Right lobe of liver (tissue), 6 donors: ENCODE measurements at regions not wholly inside any gene's neighbourhood (a gene's known extent, or its start where the extent isn't known, plus 50 kb on each side); places are given as distances from the start of the nearest gene placed in this dataset.

Experiments
- ATAC-seq, 4 donors: fragments of 200-7000 bp; cut with Tn5 transposase; one replicate each; pipeline ENCODE4 v1.9.1; 2020; ENCODE audit warnings: mild to moderate bottlenecking in 4 of 4, moderate library complexity in 4 of 4
- DNase-seq, 3 donors: peaks; one replicate each; pipeline ENCODE4 v3.0.0-alpha.2; 2020
- H3K27ac ChIP-seq, 3 donors: fragments of 200-600 bp; one replicate each; pipeline ENCODE4 v1.8.0; 2022
- H3K27me3 ChIP-seq, 2 donors: fragments of 200-600 bp; one replicate each; pipeline ENCODE4 v1.8.0; 2022
- H3K36me3 ChIP-seq, 4 donors: fragments of 200-600 bp; sonication (generic) in 1 of 4; one replicate each; pipeline versions ENCODE4 v1.5.1 to v1.8.0; 2017 to 2022; ENCODE audit warnings: control low read depth in 1 of 4
- H3K4me1 ChIP-seq, 4 donors: fragments of 200-600 bp; sonication (generic) in 1 of 4; one replicate each; pipeline versions ENCODE4 v1.5.1 to v1.8.0; 2017 to 2022; ENCODE audit warnings: control low read depth in 1 of 4
- H3K4me3 ChIP-seq, 3 donors: fragments of 200-600 bp; one replicate each; pipeline ENCODE4 v1.8.0; 2022
- H3K9me3 ChIP-seq, 4 donors: fragments of 200-600 bp; sonication (generic) in 1 of 4; one replicate each; pipeline versions ENCODE4 v1.5.1 to v1.8.0; 2017 to 2022; ENCODE audit warnings: control low read depth in 1 of 4
- POLR2A ChIP-seq: fragments of 450-650 bp; IDR thresholded peaks from one replicate; pipeline ENCODE4 v1.6.1; 2017; ENCODE audit warnings: antibody characterized with exemption, mild to moderate bottlenecking
- WGBS: methylation state at CpG from one replicate; pipeline ENCODE4 v1.1.6; 2018; ENCODE audit warnings: low coverage, low lambda C conversion rate; ENCODE audit not compliant: insufficient coverage; ENCODE audit errors: missing lambda C conversion rate; 5-methylcytosine and 5-hydroxymethylcytosine counted together
- intact Hi-C, 2 donors: fragments of 100-400 bp; cut with DNase I; formaldehyde crosslinking; loops; one replicate each; pipeline versions ENCODE4 v1.11.2 to v1.14.1; 2022
- TF ChIP-seq, protein P1 (sequence below), 4 donors: fragments of 200-600 bp in 3 of 4; fragments of 450-650 bp in 1 of 4; IDR thresholded peaks; one replicate each; pipeline versions ENCODE4 v1.5.1 to v1.8.0; 2016 to 2022; ENCODE audit warnings: antibody characterized with exemption in 4 of 4, mild to moderate bottlenecking in 2 of 4
- donor health status: DM: no; HTN: yes; CAD: no.
- donor health status: DM: no; HTN: no; CAD: no.
- donor health status: DM: no; HTN: no; CAD: no.
- donor health status: DM: no; HTN: yes; CAD: no.
- donor health status: DM: no; HTN: yes; CAD: no.

DNA sequence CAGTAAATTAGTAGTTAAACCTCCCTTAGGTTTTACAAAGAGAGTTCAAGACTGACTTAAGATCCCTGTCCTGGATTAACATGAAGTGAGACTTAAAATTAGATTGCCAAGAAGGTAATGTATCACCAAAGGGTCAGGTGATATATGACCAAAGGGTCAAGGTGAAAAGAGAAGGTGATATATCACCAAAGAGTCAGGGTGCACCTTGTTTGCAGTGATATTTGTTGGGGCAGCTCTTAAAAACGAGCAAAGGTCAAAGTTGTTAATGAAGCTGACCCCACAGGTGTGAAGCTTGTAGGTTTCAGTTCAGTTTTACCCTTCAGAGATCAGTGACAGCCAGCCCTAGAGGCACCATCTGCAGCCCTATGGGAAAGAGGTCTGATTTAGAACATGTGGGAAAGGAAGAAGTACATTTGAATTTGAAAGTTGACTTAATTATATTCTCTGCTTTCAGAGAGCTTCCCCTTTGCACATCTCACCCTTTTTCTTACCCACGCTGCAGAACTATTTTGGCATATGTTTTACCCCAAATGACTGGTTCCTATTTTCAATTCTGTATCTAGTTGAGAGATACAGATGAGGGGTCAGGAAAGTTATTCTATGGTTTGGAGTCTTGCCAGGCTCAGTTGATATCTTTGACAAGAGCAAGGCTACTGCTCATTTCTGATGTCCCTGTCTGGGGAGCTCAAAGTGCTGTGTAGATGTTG is 170.8 kb downstream of the S1PR1 start:
- Histone ChIP-seq H3K27ac (no peak overlapping the region), H3K9me3 (no peaks in the 10 kb centered on the region), H3K4me3 (no peak overlapping the region), H3K36me3 (no peaks in the 10 kb centered on the region), H3K27me3 (no peaks in the 10 kb centered on the region), H3K4me1 (no peaks in the 10 kb centered on the region)
- no peak for DNase-seq
- WGBS = 15% methylated on average over 2 of the region's 2 CpGs
- TF ChIP-seq, protein P1, sequence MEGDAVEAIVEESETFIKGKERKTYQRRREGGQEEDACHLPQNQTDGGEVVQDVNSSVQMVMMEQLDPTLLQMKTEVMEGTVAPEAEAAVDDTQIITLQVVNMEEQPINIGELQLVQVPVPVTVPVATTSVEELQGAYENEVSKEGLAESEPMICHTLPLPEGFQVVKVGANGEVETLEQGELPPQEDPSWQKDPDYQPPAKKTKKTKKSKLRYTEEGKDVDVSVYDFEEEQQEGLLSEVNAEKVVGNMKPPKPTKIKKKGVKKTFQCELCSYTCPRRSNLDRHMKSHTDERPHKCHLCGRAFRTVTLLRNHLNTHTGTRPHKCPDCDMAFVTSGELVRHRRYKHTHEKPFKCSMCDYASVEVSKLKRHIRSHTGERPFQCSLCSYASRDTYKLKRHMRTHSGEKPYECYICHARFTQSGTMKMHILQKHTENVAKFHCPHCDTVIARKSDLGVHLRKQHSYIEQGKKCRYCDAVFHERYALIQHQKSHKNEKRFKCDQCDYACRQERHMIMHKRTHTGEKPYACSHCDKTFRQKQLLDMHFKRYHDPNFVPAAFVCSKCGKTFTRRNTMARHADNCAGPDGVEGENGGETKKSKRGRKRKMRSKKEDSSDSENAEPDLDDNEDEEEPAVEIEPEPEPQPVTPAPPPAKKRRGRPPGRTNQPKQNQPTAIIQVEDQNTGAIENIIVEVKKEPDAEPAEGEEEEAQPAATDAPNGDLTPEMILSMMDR (IDR thresholded peaks at IDR 0.05) = no peak
- no peak for TF ChIP-seq POLR2A
- ATAC-seq = no peak
- intact Hi-C loops = no loop called here

DNA sequence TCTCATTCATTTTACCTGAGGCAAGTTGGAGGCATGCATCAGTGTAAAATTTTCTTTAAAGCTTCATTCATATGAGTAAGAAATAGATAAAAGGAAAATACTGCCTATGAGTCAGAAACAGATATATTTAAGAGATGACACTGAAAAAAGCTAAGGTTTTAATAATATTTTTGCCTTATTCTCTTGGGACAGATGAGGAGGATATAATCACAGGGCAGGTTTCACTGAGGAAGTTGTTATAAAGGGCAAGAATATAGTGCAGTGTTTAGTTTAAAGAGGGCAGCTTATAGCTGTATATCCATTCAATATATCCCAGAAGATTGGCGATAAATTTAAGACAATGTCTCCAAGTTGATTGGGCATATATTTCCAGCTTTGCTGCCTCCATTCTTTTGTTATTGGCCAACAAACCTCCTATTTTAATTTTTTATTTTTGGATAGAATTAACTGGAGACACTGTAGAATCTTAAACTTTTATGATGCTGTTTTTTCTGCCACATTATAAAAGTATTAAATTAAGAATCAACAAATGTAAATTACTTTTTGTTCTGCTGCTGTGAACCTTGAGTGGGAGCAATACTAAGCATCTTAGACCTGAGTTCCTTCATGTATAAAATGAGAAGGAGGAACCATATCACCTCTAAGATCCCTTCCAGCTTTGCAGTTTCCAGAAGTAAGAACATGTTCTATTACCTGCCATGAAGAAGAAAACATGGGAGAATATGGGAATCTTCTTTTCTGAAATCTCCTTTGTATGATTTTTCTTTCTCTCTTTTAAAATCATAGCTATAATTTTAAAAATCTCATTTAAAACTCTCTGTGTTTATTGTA is 171.6 kb downstream of the S1PR1 start:
- TF ChIP-seq, protein P1 (IDR thresholded peaks at IDR 0.05) = no peak
- no peak for TF ChIP-seq POLR2A
- Histone ChIP-seq H3K9me3 (no peaks in the 10 kb centered on the region), H3K4me3 (no peak overlapping the region), H3K27me3 (no peaks in the 10 kb centered on the region), H3K27ac (no peak overlapping the region), H3K36me3 (no peaks in the 10 kb centered on the region), H3K4me1 (no peaks in the 10 kb centered on the region)
- intact Hi-C loops = no loop called here
- DNase-seq (no peak), ATAC-seq (no peak)
- 100% methylated on average over 1 of the region's 1 CpG for WGBS

DNA sequence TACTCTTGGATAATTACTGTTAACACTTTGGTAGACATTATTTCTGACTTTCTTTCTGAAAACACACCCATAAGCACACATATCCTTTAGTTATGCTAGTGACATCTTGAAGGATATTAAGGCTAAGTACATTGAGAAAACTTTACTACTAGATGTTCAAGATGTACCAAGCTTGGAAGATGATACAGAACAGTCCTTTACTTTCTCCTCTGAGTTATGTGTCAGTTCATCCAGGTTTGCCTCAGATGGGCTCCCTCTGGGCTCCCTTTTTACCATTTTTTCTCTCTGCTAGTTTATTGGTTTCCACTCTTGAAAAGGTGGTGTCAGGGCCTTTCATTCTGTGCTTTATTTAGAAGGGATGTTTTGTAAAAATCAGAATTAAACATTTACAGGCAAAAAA is 172.3 kb downstream of the S1PR1 start:
- TF ChIP-seq POLR2A = no peak
- TF ChIP-seq, protein P1 (IDR thresholded peaks at IDR 0.05) = no peak
- Histone ChIP-seq H3K27me3 (no peaks in the 10 kb centered on the region), H3K27ac (no peak overlapping the region), H3K9me3 (no peaks in the 10 kb centered on the region), H3K4me1 (no peaks in the 10 kb centered on the region), H3K36me3 (no peaks in the 10 kb centered on the region), H3K4me3 (no peak overlapping the region)
- intact Hi-C loops = no loop called here
- DNase-seq (no peak), ATAC-seq (no peak)

DNA sequence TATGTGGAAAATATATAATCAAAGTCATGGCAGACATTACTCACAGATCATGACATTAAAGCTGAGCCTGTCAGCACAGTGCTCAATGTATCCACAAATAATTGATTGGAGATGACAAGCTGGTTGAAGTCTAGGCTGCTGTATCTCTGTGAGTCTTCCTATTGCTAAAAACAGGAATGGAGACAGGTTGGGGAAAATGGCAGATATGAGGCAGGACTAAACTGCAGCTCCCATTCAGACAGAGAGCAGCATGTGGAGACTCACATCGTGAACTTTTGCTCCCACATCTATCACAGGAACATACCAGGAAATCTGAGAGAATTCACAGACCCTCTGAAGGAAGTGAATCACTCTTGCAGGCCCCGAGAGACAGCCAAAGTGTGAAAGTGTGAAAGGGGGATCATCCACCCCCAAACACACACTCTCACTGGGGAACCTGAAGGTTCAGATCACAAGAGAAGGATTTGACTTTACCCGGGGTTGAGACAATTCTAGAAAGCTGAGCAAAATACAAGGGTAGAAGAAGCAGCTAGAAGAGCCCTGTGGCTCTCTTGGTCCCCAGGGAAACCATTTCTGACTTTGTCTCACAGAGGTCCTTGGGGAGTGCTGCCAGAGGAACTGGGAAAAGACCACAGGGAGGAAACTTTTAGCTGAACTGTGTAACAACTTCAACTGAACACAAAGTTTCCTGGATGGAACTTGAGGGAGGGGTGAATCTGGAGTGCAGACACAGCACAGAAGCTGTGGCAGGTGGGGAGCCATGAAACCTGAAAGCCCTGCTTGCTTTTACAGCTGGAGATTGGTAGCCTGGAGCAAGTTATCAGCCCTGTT is 173.4 kb downstream of the S1PR1 start:
- no peak for TF ChIP-seq POLR2A
- TF ChIP-seq, protein P1 (IDR thresholded peaks at IDR 0.05) = no peak
- Histone ChIP-seq H3K27me3 (no peaks in the 10 kb centered on the region), H3K36me3 (no peaks in the 10 kb centered on the region), H3K9me3 (no peaks in the 10 kb centered on the region), H3K4me1 (no peaks in the 10 kb centered on the region), H3K4me3 (no peak overlapping the region), H3K27ac (no peak overlapping the region)
- intact Hi-C loops = no loop called here
- DNase-seq (no peak), ATAC-seq (no peak)
- WGBS = 23% methylated on average over 3 of the region's 3 CpGs
